ENCODE measurements at regions not wholly inside any gene's neighbourhood (a gene's known extent, or its start where the extent isn't known, plus 50 kb on each side); places are given as distances from the start of the nearest gene placed in this dataset.

- TF ChIP-seq CTCF (IDR thresholded peaks at IDR 0.05) (no peak), POLR2A (IDR thresholded peaks at IDR 0.05) (no peak)
Observed at GRCh38 chr1:69409731-69410456, 157.8 kb upstream of the LRRC7 start.

Measured in breast epithelium (tissue), 3 donors.